ENCODE measurements at regions not wholly inside any gene's neighbourhood (a gene's known extent, or its start where the extent isn't known, plus 50 kb on each side); places are given as distances from the start of the nearest gene placed in this dataset.

- no peak overlapping the region for H3K4me3 ChIP-seq (replicated peaks; ENCODE audit: low read depth, low read length)
- no peak for DNase-seq (ENCODE audit: extremely low read depth, low read depth)
- TF ChIP-seq CTCF (IDR thresholded peaks at IDR 0.05; ENCODE audit: low read depth, low read length, missing control alignments): no peak
These were observed 387.3 kb upstream of the B3GAT1 start for GRCh38 chr11:134799386-134799785.

- no peak for TF ChIP-seq CTCF (IDR thresholded peaks at IDR 0.05; ENCODE audit: low read depth, low read length, missing control alignments)
- no peak overlapping the region for H3K4me3 ChIP-seq (replicated peaks; ENCODE audit: low read depth, low read length)
- no peak for DNase-seq (ENCODE audit: extremely low read depth, low read depth)
These were observed 385.5 kb upstream of the B3GAT1 start for GRCh38 chr11:134797411-134798089.

GRCh38 chr11:134795017-134795416, 383.0 kb upstream of the B3GAT1 start:
- no peak for DNase-seq (ENCODE audit: extremely low read depth, low read depth)
- TF ChIP-seq CTCF (IDR thresholded peaks at IDR 0.05; ENCODE audit: low read depth, low read length, missing control alignments): no peak
- H3K4me3 ChIP-seq (replicated peaks; ENCODE audit: low read depth, low read length): no peak overlapping the region

- no peak overlapping the region for H3K4me3 ChIP-seq (replicated peaks; ENCODE audit: low read depth, low read length)
- TF ChIP-seq CTCF (IDR thresholded peaks at IDR 0.05; ENCODE audit: low read depth, low read length, missing control alignments): no peak
- DNase-seq (ENCODE audit: extremely low read depth, low read depth): no peak
These were observed 382.1 kb upstream of the B3GAT1 start for GRCh38 chr11:134794192-134794591.

GRCh38 chr11:134792677-134793076, 380.6 kb upstream of the B3GAT1 start:
- H3K4me3 ChIP-seq (replicated peaks; ENCODE audit: low read depth, low read length): no peak overlapping the region
- DNase-seq (ENCODE audit: extremely low read depth, low read depth): no peak
- TF ChIP-seq CTCF (IDR thresholded peaks at IDR 0.05; ENCODE audit: low read depth, low read length, missing control alignments): no peak

GRCh38 chr11:134792044-134792443, 380.0 kb upstream of the B3GAT1 start:
- H3K4me3 ChIP-seq (replicated peaks; ENCODE audit: low read depth, low read length): no peak overlapping the region
- no peak for TF ChIP-seq CTCF (IDR thresholded peaks at IDR 0.05; ENCODE audit: low read depth, low read length, missing control alignments)
- DNase-seq (ENCODE audit: extremely low read depth, low read depth): no peak

- TF ChIP-seq CTCF (IDR thresholded peaks at IDR 0.05; ENCODE audit: low read depth, low read length, missing control alignments): no peak
These were observed 379.1 kb upstream of the B3GAT1 start for GRCh38 chr11:134791102-134791501.

More at GRCh38 chr11:134791102-134791501, 379.1 kb upstream of the B3GAT1 start:
- H3K4me3 ChIP-seq (replicated peaks; ENCODE audit: low read depth, low read length): no peak overlapping the region
- DNase-seq (ENCODE audit: extremely low read depth, low read depth): no peak

All from HFF-Myc (cell line).